K562 (cell line): ENCODE measurements at regions not wholly inside any gene's neighbourhood (a gene's known extent, or its start where the extent isn't known, plus 50 kb on each side); places are given as distances from the start of the nearest gene placed in this dataset.

ENCODE experiments used
- CHD4 ChIP-seq: fragments of 200-600 bp; sonication (generic); IDR thresholded peaks from 3 replicates; pipeline ENCODE4 v1.6.1; 2012; ENCODE audit warnings: low read depth, mild to moderate bottlenecking, mixed read lengths, low read length, inconsistent platforms; ENCODE audit not compliant: insufficient read depth, insufficient replicate concordance, poor library complexity, severe bottlenecking
- KAT8 ChIP-seq: fragments of 450-650 bp; IDR thresholded peaks from 2 replicates; pipeline ENCODE4 v1.6.1; 2016; ENCODE audit warnings: low read depth, mild to moderate bottlenecking
- PRPF4 ChIP-seq: fragments of 200-400 bp; formaldehyde crosslinking; IDR thresholded peaks from one replicate; pipeline ENCODE4 v1.6.1; 2017; ENCODE audit warnings: low read length, low read depth, mild to moderate bottlenecking; ENCODE audit not compliant: insufficient read depth, poor library complexity, severe bottlenecking
- SOX6 ChIP-seq: fragments of 450-650 bp; IDR thresholded peaks from 2 replicates; pipeline ENCODE4 v1.6.1; 2014; ENCODE audit warnings: mild to moderate bottlenecking
- STAT5B ChIP-seq: fragments of 250-450 bp; sonication (Bioruptor Pico); IDR thresholded peaks from 2 replicates; pipeline ENCODE4 v1.8.0; 2021; ENCODE audit warnings: mild to moderate bottlenecking, inconsistent platforms
- TAF1 ChIP-seq: IDR thresholded peaks from 2 replicates; pipeline ENCODE4 v1.6.1; 2011; ENCODE audit warnings: mild to moderate bottlenecking, low read length, moderate library complexity; ENCODE audit not compliant: insufficient read depth, control insufficient read depth, severe bottlenecking; ENCODE audit errors: extremely low read depth
- ZNF41 ChIP-seq: fragments of 250-450 bp; sonication (Bioruptor Pico); conservative IDR thresholded peaks from 2 replicates; pipeline ENCODE4 v1.4.0; 2020; ENCODE audit warnings: mild to moderate bottlenecking
- TF ChIP-seq, protein P1 (sequence below): fragments of 250-450 bp; sonication (Bioruptor Pico); IDR thresholded peaks from 2 replicates; pipeline ENCODE4 v1.5.0; 2021; ENCODE audit warnings: mild to moderate bottlenecking, borderline replicate concordance
- TF ChIP-seq, protein P2 (sequence below): fragments of 250-450 bp; sonication (Bioruptor Pico); IDR thresholded peaks from 2 replicates; pipeline ENCODE4 v1.9.0; 2021; ENCODE audit warnings: mild to moderate bottlenecking
- TF ChIP-seq, protein P3 (sequence below): IDR thresholded peaks from 2 replicates; pipeline ENCODE4 v1.6.1; 2011; ENCODE audit not compliant: insufficient read length; ENCODE audit errors: extremely low read depth
- TF ChIP-seq, protein P4 (sequence below): fragments of 450-650 bp; IDR thresholded peaks from 2 replicates; pipeline ENCODE4 v1.6.1; 2018; ENCODE audit warnings: mild to moderate bottlenecking, low read depth; ENCODE audit not compliant: partially characterized antibody

DNA sequence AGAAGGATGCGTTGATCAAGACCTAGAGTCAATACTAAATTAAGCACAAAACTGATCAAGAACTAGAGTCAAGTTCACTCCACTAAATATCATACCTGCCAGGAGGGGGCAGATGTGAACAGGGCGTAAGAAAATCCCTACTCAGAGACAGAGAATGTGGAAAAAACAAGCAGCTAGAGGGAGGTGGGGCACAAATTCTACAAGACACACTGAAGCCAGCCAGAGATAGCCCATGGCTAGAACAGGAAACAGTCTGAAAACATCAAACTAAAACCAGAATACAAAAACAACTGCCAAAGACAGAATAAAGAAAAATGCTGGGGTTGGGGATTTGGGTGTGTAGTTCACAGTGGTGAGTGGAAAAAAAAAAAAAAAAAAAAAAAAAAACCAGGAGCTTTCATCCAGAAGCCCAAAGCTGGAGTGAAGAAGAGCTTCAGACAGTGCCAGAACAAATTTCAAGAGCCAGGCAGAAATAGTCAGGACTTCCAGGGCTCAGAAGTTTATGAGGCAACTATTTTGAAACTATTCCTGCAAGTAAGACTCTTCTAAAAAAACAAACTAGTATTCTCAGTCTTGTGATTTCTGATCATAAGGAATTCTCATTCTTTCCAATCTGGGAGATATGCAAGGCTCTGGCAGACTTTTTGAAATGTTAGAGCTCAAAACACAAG, 118.3 kb downstream of the CCDC71L start (continued):
- TF ChIP-seq TAF1 (no peak), ZNF41 (CRISPR knock-in tag) (no peak), CHD4 (no peak), SOX6 (peak; percentile 78), KAT8 (no peak), PRPF4 (no peak), STAT5B (CRISPR knock-in tag) (no peak)
- TF ChIP-seq, protein P1, sequence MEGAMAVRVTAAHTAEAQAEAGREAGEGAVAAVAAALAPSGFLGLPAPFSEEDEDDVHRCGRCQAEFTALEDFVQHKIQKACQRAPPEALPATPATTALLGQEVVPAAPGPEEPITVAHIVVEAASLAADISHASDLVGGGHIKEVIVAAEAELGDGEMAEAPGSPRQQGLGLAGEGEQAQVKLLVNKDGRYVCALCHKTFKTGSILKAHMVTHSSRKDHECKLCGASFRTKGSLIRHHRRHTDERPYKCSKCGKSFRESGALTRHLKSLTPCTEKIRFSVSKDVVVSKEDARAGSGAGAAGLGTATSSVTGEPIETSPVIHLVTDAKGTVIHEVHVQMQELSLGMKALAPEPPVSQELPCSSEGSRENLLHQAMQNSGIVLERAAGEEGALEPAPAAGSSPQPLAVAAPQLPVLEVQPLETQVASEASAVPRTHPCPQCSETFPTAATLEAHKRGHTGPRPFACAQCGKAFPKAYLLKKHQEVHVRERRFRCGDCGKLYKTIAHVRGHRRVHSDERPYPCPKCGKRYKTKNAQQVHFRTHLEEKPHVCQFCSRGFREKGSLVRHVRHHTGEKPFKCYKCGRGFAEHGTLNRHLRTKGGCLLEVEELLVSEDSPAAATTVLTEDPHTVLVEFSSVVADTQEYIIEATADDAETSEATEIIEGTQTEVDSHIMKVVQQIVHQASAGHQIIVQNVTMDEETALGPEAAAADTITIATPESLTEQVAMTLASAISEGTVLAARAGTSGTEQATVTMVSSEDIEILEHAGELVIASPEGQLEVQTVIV (CRISPR knock-in tag), result no peak
- TF ChIP-seq, protein P2, sequence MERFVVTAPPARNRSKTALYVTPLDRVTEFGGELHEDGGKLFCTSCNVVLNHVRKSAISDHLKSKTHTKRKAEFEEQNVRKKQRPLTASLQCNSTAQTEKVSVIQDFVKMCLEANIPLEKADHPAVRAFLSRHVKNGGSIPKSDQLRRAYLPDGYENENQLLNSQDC (CRISPR knock-in tag), result no peak
- TF ChIP-seq, protein P3, sequence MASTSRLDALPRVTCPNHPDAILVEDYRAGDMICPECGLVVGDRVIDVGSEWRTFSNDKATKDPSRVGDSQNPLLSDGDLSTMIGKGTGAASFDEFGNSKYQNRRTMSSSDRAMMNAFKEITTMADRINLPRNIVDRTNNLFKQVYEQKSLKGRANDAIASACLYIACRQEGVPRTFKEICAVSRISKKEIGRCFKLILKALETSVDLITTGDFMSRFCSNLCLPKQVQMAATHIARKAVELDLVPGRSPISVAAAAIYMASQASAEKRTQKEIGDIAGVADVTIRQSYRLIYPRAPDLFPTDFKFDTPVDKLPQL, result no peak
- TF ChIP-seq, protein P4, sequence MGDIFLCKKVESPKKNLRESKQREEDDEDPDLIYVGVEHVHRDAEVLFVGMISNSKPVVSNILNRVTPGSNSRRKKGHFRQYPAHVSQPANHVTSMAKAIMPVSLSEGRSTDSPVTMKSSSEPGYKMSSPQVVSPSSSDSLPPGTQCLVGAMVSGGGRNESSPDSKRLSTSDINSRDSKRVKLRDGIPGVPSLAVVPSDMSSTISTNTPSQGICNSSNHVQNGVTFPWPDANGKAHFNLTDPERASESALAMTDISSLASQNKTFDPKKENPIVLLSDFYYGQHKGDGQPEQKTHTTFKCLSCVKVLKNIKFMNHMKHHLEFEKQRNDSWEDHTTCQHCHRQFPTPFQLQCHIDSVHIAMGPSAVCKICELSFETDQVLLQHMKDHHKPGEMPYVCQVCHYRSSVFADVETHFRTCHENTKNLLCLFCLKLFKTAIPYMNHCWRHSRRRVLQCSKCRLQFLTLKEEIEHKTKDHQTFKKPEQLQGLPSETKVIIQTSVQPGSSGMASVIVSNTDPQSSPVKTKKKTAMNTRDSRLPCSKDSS, result peak; percentile 11
- TF ChIP-seq, all 486 proteins: peak for 119
